GM12878 (cell line): ENCODE measurements at regions not wholly inside any gene's neighbourhood (a gene's known extent, or its start where the extent isn't known, plus 50 kb on each side); places are given as distances from the start of the nearest gene placed in this dataset.

Source experiments
- ATAC-seq: fragments of 200-7000 bp; cut with Tn5 transposase; 3 replicates; pipeline ENCODE4 v1.9.1; 2020; ENCODE audit warnings: mild to moderate bottlenecking, moderate library complexity
- BruUV-seq: library from RNA; stranded (reverse); fragments of 400-500 nt; replicated peaks from 2 replicates; lab custom pipeline; 2021; lab: Mats Ljungman, UMichigan
- CTCF ChIA-PET: fragments of 300-600 bp; sonication (Branson Sonifier 250); formaldehyde crosslinking; extraction: SDS; loops from one replicate; lab custom pipeline; 2021; ENCODE audit warnings: inconsistent platforms; lab: Yijun Ruan, JAX
- POLR2A ChIA-PET: fragments of 350-600 bp; formaldehyde crosslinking; extraction: SDS; loops from one replicate; lab custom pipeline; 2021; ENCODE audit warnings: inconsistent platforms; lab: Charles Lee
- RAD21 ChIA-PET: fragments of 300-600 bp; sonication (Branson Sonifier 250); formaldehyde crosslinking; loops from one replicate; lab custom pipeline; 2023; ENCODE audit warnings: antibody characterized with exemption; ENCODE audit not compliant: unreplicated experiment; lab: Charles Lee
- SMC1A ChIA-PET: fragments of 300-600 bp; sonication (Branson Sonifier 250); formaldehyde crosslinking; loops from one replicate; lab custom pipeline; 2023; ENCODE audit not compliant: unreplicated experiment, uncharacterized antibody; lab: Charles Lee
- DNase-seq: peaks from one replicate; pipeline ENCODE4 v3.0.0-alpha.2; 2011; ENCODE audit warnings: low read depth, low spot score
- FAIRE-seq: peaks from 3 replicates; lab custom pipeline; 2011; peaks lifted over from hg19 to GRCh38; lab: Jason Lieb, UNC
- H2AFZ ChIP-seq: 2 replicates; pipeline ENCODE4 v1.6.0; 2011; ENCODE audit warnings: low read depth, low read length, control low read depth; ENCODE audit not compliant: control insufficient read depth
- H3K27ac ChIP-seq: 2 replicates; pipeline ENCODE4 v1.5.1; 2011; ENCODE audit warnings: control low read depth; ENCODE audit not compliant: control insufficient read depth, insufficient read depth
- H3K27me3 ChIP-seq, 2 experiments: replicated peaks in 1 of 2; 2 replicates each; pipeline versions ENCODE4 v1.6.0 to v1.6.1; 2011; ENCODE audit warnings: low read length in 1 of 2; ENCODE audit not compliant: control insufficient read depth in 2 of 2, insufficient read depth in 2 of 2
- H3K36me3 ChIP-seq, 2 experiments: 2 replicates each; pipeline ENCODE4 v1.5.1; 2011; ENCODE audit warnings: low read length in 1 of 2; ENCODE audit not compliant: control insufficient read depth in 2 of 2, insufficient read depth in 2 of 2
- H3K4me1 ChIP-seq: 2 replicates; pipeline ENCODE4 v1.6.1; 2011; ENCODE audit warnings: mild to moderate bottlenecking, low read length, moderate library complexity, mixed read lengths; ENCODE audit not compliant: control insufficient read depth, insufficient read depth
- H3K4me2 ChIP-seq: 2 replicates; pipeline ENCODE4 v1.6.0; 2011; ENCODE audit warnings: control low read depth; ENCODE audit not compliant: control insufficient read depth, insufficient read depth
- H3K4me3 ChIP-seq: fragments of 200-600 bp; sonication (generic); 2 replicates; pipeline ENCODE4 v1.5.1; 2016
- H3K79me2 ChIP-seq: 2 replicates; pipeline ENCODE4 v1.6.0; 2011; ENCODE audit warnings: low read length; ENCODE audit not compliant: control insufficient read depth, insufficient read depth
- H3K9ac ChIP-seq: 2 replicates; pipeline ENCODE4 v1.8.0; 2011; ENCODE audit warnings: low read length, control low read depth, mixed read lengths; ENCODE audit not compliant: control insufficient read depth, insufficient read depth
- H3K9me3 ChIP-seq: replicated peaks from 3 replicates; pipeline ENCODE4 v1.5.1; 2011; ENCODE audit warnings: mild to moderate bottlenecking, low read length; ENCODE audit not compliant: control insufficient read depth, insufficient read depth
- H4K20me1 ChIP-seq: 2 replicates; pipeline ENCODE4 v1.6.0; 2011; ENCODE audit not compliant: control insufficient read depth, insufficient read depth
- CHD4 ChIP-seq: fragments of 200-600 bp; sonication (generic); IDR thresholded peaks from 2 replicates; pipeline ENCODE4 v1.6.1; 2016; ENCODE audit warnings: mild to moderate bottlenecking
- E4F1 ChIP-seq: fragments of 450-650 bp; IDR thresholded peaks from 2 replicates; pipeline ENCODE4 v1.6.1; 2018; ENCODE audit warnings: borderline replicate concordance, mild to moderate bottlenecking; ENCODE audit not compliant: partially characterized antibody
- IRF5 ChIP-seq: fragments of 450-650 bp; IDR thresholded peaks from 2 replicates; pipeline ENCODE4 v1.6.1; 2017; ENCODE audit warnings: borderline replicate concordance
- LARP7 ChIP-seq: fragments of 450-650 bp; IDR thresholded peaks from 2 replicates; pipeline ENCODE4 v1.6.1; 2017; ENCODE audit warnings: mild to moderate bottlenecking
- NR2F1 ChIP-seq: fragments of 450-650 bp; conservative IDR thresholded peaks from 2 replicates; pipeline ENCODE4 v1.6.1; 2017; ENCODE audit warnings: mild to moderate bottlenecking
- POU2F2 ChIP-seq: IDR thresholded peaks from 3 replicates; pipeline ENCODE4 v1.6.1; 2011; ENCODE audit warnings: low read depth, mild to moderate bottlenecking, low read length, borderline replicate concordance
- WGBS: methylation state at CpG from one replicate; pipeline ENCODE4 v1.1.6; 2016; ENCODE audit warnings: low lambda C conversion rate; ENCODE audit not compliant: insufficient replicate concordance, insufficient coverage; ENCODE audit errors: missing lambda C conversion rate; 5-methylcytosine and 5-hydroxymethylcytosine counted together
- in situ Hi-C: fragments of 300-500 bp; cut with MboI; formaldehyde crosslinking; loops from 9 replicates; pipeline ENCODE4 v1.14.3; 2018; ENCODE audit warnings: mixed read lengths
- intact Hi-C: fragments of 100-400 bp; cut with micrococcal nuclease; formaldehyde crosslinking; loops from one replicate; pipeline ENCODE4 v1.14.2; 2022; ENCODE audit not compliant: unreplicated experiment
- TF ChIP-seq, protein P1 (sequence below): IDR thresholded peaks from 2 replicates; pipeline ENCODE4 v1.6.1; 2011; ENCODE audit warnings: borderline replicate concordance, low read depth, mild to moderate bottlenecking, moderate library complexity, low read length; ENCODE audit not compliant: insufficient read depth, poor library complexity, severe bottlenecking

DNA sequence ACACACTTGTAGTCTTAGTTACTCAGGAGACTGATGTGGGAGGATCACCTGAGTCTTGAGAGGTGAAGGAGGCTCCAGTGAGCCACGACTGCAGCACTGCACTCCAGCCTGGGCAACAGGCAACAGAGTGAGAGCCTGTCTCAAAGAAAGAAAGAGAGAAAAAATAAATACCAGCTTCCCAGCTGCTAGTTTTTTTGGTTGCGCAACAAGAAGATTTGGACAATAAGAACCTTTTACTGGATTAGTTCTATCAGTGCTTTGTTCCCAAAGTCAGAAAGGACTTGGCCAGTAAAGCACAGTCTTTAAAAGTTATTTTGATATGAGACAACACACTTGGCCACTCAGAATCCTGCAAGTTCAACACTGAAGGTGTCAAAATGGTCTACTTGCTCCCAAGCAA is 768.1 kb upstream of the LRFN5 start:
- SMC1A ChIA-PET, result no interaction called here
- in situ Hi-C loops, result no loop called here
- no peak for TF ChIP-seq LARP7
- TF ChIP-seq, all 136 proteins: peak for 0
- no TSS peak for BruUV-seq
- Histone ChIP-seq H3K9ac (no peak overlapping the region), H3K4me3 (no peak overlapping the region), H3K4me1 (no peaks in the 10 kb centered on the region), H2AFZ (no peak overlapping the region), H3K27me3 (no peaks in the 10 kb centered on the region), H3K36me3 (no peaks in the 10 kb centered on the region), H3K27ac (no peak overlapping the region), H3K79me2 (no peaks in the 10 kb centered on the region), H4K20me1 (no peaks in the 10 kb centered on the region), H3K4me2 (no peak overlapping the region), H3K9me3 (no peaks in the 10 kb centered on the region)
- ChIA-PET RAD21 (no interaction called here), POLR2A (no interaction called here), CTCF (no interaction called here)
- FAIRE-seq, result no peak
- no peak for ATAC-seq
- WGBS, result 50% methylated on average over 2 of the region's 2 CpGs
- no peak for DNase-seq
- intact Hi-C loops, result no loop called here

DNA sequence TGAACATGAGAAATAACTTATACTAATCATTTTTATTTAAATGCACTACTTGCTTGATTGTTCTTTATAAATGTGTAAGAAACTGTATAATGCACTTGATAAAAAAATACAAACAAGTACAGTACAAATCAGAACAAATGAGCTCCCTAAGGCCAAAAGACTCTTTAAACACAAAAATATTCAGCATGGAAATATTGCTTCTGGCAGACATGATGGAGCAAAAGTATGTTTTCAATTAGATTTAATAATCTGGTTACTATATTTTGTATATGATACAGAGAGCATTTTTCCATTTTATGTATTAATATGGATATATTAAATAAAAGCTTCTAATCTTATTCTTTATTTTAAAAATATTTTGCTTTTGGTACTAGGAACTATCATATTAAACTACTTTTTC is 800.2 kb upstream of the LRFN5 start:
- intact Hi-C loops, result no loop called here
- Histone ChIP-seq H3K4me2 (no peak overlapping the region), H2AFZ (no peak overlapping the region), H3K27me3 (no peaks in the 10 kb centered on the region), H3K27ac (no peak overlapping the region), H3K4me1 (no peaks in the 10 kb centered on the region), H3K9me3 (no peaks in the 10 kb centered on the region), H4K20me1 (no peaks in the 10 kb centered on the region)
- ChIA-PET SMC1A (no interaction called here), CTCF (interaction anchor here (1.0 kb wide), 1 partner anchor 9 kb away, joined by 3 read pairs; no protein-coding TSS in a partner anchor)
- BruUV-seq, result no TSS peak
- no peak for FAIRE-seq
- TF ChIP-seq CHD4 (no peak), POU2F2 (no peak), NR2F1 (no peak), E4F1 (no peak), IRF5 (no peak)
- TF ChIP-seq, protein P1, sequence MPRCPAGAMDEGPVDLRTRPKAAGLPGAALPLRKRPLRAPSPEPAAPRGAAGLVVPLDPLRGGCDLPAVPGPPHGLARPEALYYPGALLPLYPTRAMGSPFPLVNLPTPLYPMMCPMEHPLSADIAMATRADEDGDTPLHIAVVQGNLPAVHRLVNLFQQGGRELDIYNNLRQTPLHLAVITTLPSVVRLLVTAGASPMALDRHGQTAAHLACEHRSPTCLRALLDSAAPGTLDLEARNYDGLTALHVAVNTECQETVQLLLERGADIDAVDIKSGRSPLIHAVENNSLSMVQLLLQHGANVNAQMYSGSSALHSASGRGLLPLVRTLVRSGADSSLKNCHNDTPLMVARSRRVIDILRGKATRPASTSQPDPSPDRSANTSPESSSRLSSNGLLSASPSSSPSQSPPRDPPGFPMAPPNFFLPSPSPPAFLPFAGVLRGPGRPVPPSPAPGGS, result no peak
- TF ChIP-seq, all 136 proteins: peak for 0
- no peaks in the 10 kb centered on the region for H3K79me2 ChIP-seq
- H3K4me3 ChIP-seq, result no peak overlapping the region
- H3K9ac ChIP-seq, result no peak overlapping the region
- RAD21 ChIA-PET, result no interaction called here
- DNase-seq, result no peak
- H3K36me3 ChIP-seq, result no peaks in the 10 kb centered on the region
- POLR2A ChIA-PET, result no interaction called here
- in situ Hi-C loops, result no loop called here
- no peak for ATAC-seq
